SU-DHL-6 (cell line): ENCODE measurements at regions not wholly inside any gene's neighbourhood (a gene's known extent, or its start where the extent isn't known, plus 50 kb on each side); places are given as distances from the start of the nearest gene placed in this dataset.

Experiments
- EZH2phosphoT487 ChIP-seq: fragments of 200-600 bp; sonication (generic), shearing (Covaris generic); conservative IDR thresholded peaks from 2 replicates; pipeline ENCODE4 v1.6.1; 2018; ENCODE audit warnings: mild to moderate bottlenecking, antibody characterized with exemption, low read length, moderate library complexity, mixed read lengths
- TF ChIP-seq, protein P1 (sequence below): fragments of 200-600 bp; sonication (generic); IDR thresholded peaks from one replicate; pipeline ENCODE4 v1.5.1; 2017; ENCODE audit warnings: antibody characterized with exemption, mild to moderate bottlenecking, low read length, moderate library complexity; ENCODE audit not compliant: insufficient read depth, poor library complexity, severe bottlenecking

DNA sequence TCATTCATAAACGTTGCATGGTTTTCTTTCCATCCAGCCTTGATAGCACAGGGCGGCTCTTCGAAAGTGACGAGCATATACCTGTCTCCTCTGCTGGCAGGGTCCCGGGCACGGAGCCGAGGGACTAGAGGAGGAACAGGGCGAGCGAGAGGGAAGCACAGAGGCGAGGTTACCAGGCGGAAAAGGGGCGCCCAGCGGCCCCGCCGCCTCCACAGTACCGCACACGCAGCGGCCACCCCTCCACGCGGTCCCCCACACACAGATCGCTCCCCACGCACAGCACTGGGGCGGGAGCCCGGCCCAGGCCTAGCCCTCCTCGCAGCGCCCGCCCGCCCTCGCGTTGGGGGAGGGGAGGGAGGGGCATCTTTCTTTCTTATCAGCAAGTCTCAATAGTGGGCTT is 296.6 kb upstream of the DAB2 start:
- TF ChIP-seq, protein P1, sequence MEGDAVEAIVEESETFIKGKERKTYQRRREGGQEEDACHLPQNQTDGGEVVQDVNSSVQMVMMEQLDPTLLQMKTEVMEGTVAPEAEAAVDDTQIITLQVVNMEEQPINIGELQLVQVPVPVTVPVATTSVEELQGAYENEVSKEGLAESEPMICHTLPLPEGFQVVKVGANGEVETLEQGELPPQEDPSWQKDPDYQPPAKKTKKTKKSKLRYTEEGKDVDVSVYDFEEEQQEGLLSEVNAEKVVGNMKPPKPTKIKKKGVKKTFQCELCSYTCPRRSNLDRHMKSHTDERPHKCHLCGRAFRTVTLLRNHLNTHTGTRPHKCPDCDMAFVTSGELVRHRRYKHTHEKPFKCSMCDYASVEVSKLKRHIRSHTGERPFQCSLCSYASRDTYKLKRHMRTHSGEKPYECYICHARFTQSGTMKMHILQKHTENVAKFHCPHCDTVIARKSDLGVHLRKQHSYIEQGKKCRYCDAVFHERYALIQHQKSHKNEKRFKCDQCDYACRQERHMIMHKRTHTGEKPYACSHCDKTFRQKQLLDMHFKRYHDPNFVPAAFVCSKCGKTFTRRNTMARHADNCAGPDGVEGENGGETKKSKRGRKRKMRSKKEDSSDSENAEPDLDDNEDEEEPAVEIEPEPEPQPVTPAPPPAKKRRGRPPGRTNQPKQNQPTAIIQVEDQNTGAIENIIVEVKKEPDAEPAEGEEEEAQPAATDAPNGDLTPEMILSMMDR = no peak
- no peak for TF ChIP-seq EZH2phosphoT487
